ENCODE measurements at regions not wholly inside any gene's neighbourhood (a gene's known extent, or its start where the extent isn't known, plus 50 kb on each side); places are given as distances from the start of the nearest gene placed in this dataset.

- no peaks in the 10 kb centered on the region for H3K27me3 ChIP-seq (ENCODE audit: control insufficient read depth in 1 of 2, insufficient read depth in 2 of 2, low read length in 2 of 2)
- H3K9ac ChIP-seq (ENCODE audit: insufficient read depth, low read depth, low read length), result no peak overlapping the region
- H3K9me3 ChIP-seq (ENCODE audit: low read length), result no peaks in the 10 kb centered on the region
- H3K4me2 ChIP-seq (ENCODE audit: low read depth, low read length), result no peak overlapping the region
- H4K20me1 ChIP-seq (ENCODE audit: insufficient read depth, low read length), result no peaks in the 10 kb centered on the region
- H3K4me1 ChIP-seq (ENCODE audit: insufficient read depth, low read length), result peaks cover 8% of the 10 kb centered on the region
- ATAC-seq (no peak), FAIRE-seq (no peak), DNase-seq (ENCODE audit: low spot score) (no peak)
- H3K36me3 ChIP-seq (replicated peaks in 1 of 2; ENCODE audit: control insufficient read depth in 1 of 2, insufficient read depth in 2 of 2, low read length in 2 of 2), result no peaks in the 10 kb centered on the region
- H2AFZ ChIP-seq (ENCODE audit: low read length), result no peak overlapping the region
- intact Hi-C loops (cut with micrococcal nuclease; ENCODE audit: unreplicated experiment) (no loop called here), in situ Hi-C loops (cut with HindIII; ENCODE audit: extremely low pct_ligation_motif_present, low pct_unique_long_range_greater_than_20kb) (no loop called here)
- TF ChIP-seq TIGD3 (CRISPR knock-in tag; IDR thresholded peaks at IDR 0.05; ENCODE audit: borderline replicate concordance) (no peak), MIXL1 (CRISPR knock-in tag; IDR thresholded peaks at IDR 0.05) (no peak), ZNF232 (CRISPR knock-in tag; IDR thresholded peaks at IDR 0.05; ENCODE audit: borderline replicate concordance) (no peak), CBX2 (IDR thresholded peaks at IDR 0.05; ENCODE audit: low read depth, low read length) (no peak), CBX2 (CRISPR knock-in tag; IDR thresholded peaks at IDR 0.05; ENCODE audit: low read depth) (no peak), ZNF597 (CRISPR knock-in tag; IDR thresholded peaks at IDR 0.05) (no peak), TCF7 (IDR thresholded peaks at IDR 0.05; ENCODE audit: low read depth) (no peak), ZNF101 (CRISPR knock-in tag; IDR thresholded peaks at IDR 0.05; ENCODE audit: borderline replicate concordance, low read depth) (no peak), ZFAT (CRISPR knock-in tag; conservative IDR thresholded peaks at IDR 0.05) (no peak), ZNF225 (CRISPR knock-in tag; IDR thresholded peaks at IDR 0.05) (no peak), ATF7-NPFF (CRISPR knock-in tag; IDR thresholded peaks at IDR 0.05; ENCODE audit: low read depth) (no peak), GATA4 (IDR thresholded peaks at IDR 0.05; ENCODE audit: borderline replicate concordance, low read depth) (no peak), PREB (CRISPR knock-in tag; IDR thresholded peaks at IDR 0.05) (no peak), ZNF546 (CRISPR knock-in tag; conservative IDR thresholded peaks at IDR 0.05) (no peak), ZNF30 (CRISPR knock-in tag; IDR thresholded peaks at IDR 0.05) (no peak), IKZF4 (CRISPR knock-in tag; IDR thresholded peaks at IDR 0.05; ENCODE audit: borderline replicate concordance, low read depth, not compliant biosample characterization) (no peak), ZNF775 (CRISPR knock-in tag; IDR thresholded peaks at IDR 0.05; ENCODE audit: borderline replicate concordance) (no peak), BRCA1 (CRISPR knock-in tag; IDR thresholded peaks at IDR 0.05) (no peak), ZNF737 (CRISPR knock-in tag; IDR thresholded peaks at IDR 0.05; ENCODE audit: borderline replicate concordance) (no peak), ZNF747 (CRISPR knock-in tag; IDR thresholded peaks at IDR 0.05; ENCODE audit: borderline replicate concordance) (no peak)
- ChIA-PET CTCF (ENCODE audit: low intra/inter-chr PET ratio, low total read pairs) (no interaction called here), POLR2A (no interaction called here)
- H3K4me3 ChIP-seq (replicated peaks in 1 of 3; ENCODE audit: insufficient read depth in 1 of 3, low read depth in 2 of 3, low read length in 3 of 3), result no peak overlapping the region
- no peaks in the 10 kb centered on the region for H3K79me2 ChIP-seq (ENCODE audit: insufficient read depth, low read length)
- BruUV-seq (replicated peaks), result no TSS peak
- no peak overlapping the region for H3K27ac ChIP-seq (ENCODE audit: extremely low read length, insufficient read depth, low read length)
Observed at GRCh38 chr4:64551125-64551524, 141.9 kb upstream of the TECRL start.

Measured in HepG2 (cell line).